HFFc6 (cell line): ENCODE measurements at regions not wholly inside any gene's neighbourhood (a gene's known extent, or its start where the extent isn't known, plus 50 kb on each side); places are given as distances from the start of the nearest gene placed in this dataset.

Experiments
- DNase-seq: peaks from one replicate; pipeline ENCODE4 v3.0.0-alpha.2; 2018
- H3K27ac Mint-ChIP-seq: 2 replicates; pipeline ENCODE4 v1.8.0; 2020; ENCODE audit warnings: mild to moderate bottlenecking, mixed read lengths
- H3K27me3 Mint-ChIP-seq: 2 replicates; pipeline ENCODE4 v1.8.0; 2021; ENCODE audit warnings: mild to moderate bottlenecking, moderate library complexity, mixed read lengths; ENCODE audit not compliant: insufficient read depth
- H3K36me3 Mint-ChIP-seq: 2 replicates; pipeline ENCODE4 v1.8.0; 2021; ENCODE audit warnings: low read depth, mixed read lengths
- H3K4me1 Mint-ChIP-seq: 2 replicates; pipeline ENCODE4 v1.8.0; 2020; ENCODE audit warnings: low read depth, mixed read lengths
- H3K4me3 Mint-ChIP-seq: 2 replicates; pipeline ENCODE4 v1.8.0; 2020; ENCODE audit warnings: mild to moderate bottlenecking, moderate library complexity, mixed read lengths
- H3K9me3 Mint-ChIP-seq: 2 replicates; pipeline ENCODE4 v1.8.0; 2020; ENCODE audit warnings: mild to moderate bottlenecking, mixed read lengths
- CTCF ChIP-seq: fragments of 200-600 bp; sonication (generic); IDR thresholded peaks from 2 replicates; pipeline ENCODE4 v1.5.0; 2021; ENCODE audit warnings: antibody characterized with exemption, mild to moderate bottlenecking

GRCh38 chr1:166703726-166704462, 135.4 kb upstream of the POGK start:
- no peak for DNase-seq
- no peaks in the 10 kb centered on the region for H3K27me3 Mint-ChIP-seq
- no peak overlapping the region for H3K4me3 Mint-ChIP-seq
- H3K36me3 Mint-ChIP-seq = no peaks in the 10 kb centered on the region; the same call in 1 of the 2 replicates
- TF ChIP-seq CTCF = no peak
- peaks cover 6% of the 10 kb centered on the region for H3K9me3 Mint-ChIP-seq
- H3K4me1 Mint-ChIP-seq = no peaks in the 10 kb centered on the region
- H3K27ac Mint-ChIP-seq = no peak overlapping the region

- no peak overlapping the region for H3K27ac Mint-ChIP-seq
- H3K9me3 Mint-ChIP-seq = peaks cover 9% of the 10 kb centered on the region
- no peak overlapping the region for H3K4me3 Mint-ChIP-seq
- no peak for DNase-seq
- no peaks in the 10 kb centered on the region for H3K27me3 Mint-ChIP-seq
- TF ChIP-seq CTCF = no peak
- no peaks in the 10 kb centered on the region; the same call in 1 of the 2 replicates for H3K36me3 Mint-ChIP-seq
- H3K4me1 Mint-ChIP-seq = no peaks in the 10 kb centered on the region
Observed at GRCh38 chr1:166705376-166706289, 133.6 kb upstream of the POGK start.

- no peak for DNase-seq
- H3K27ac Mint-ChIP-seq = no peak overlapping the region
- peaks cover 24% of the 10 kb centered on the region for H3K9me3 Mint-ChIP-seq
- H3K4me3 Mint-ChIP-seq = no peak overlapping the region
- no peak for TF ChIP-seq CTCF
- no peaks in the 10 kb centered on the region for H3K36me3 Mint-ChIP-seq
- H3K4me1 Mint-ChIP-seq = no peaks in the 10 kb centered on the region
- no peaks in the 10 kb centered on the region; the same call in 1 of the 2 replicates for H3K27me3 Mint-ChIP-seq
Observed at GRCh38 chr1:166716620-166717019, 122.7 kb upstream of the POGK start.

GRCh38 chr1:166721145-166721544, 118.1 kb upstream of the POGK start:
- TF ChIP-seq CTCF = no peak
- no peaks in the 10 kb centered on the region for H3K27me3 Mint-ChIP-seq
- H3K4me3 Mint-ChIP-seq = no peak overlapping the region
- H3K9me3 Mint-ChIP-seq = peaks cover 42% of the 10 kb centered on the region
- H3K36me3 Mint-ChIP-seq = no peaks in the 10 kb centered on the region
- H3K27ac Mint-ChIP-seq = no peak overlapping the region
- no peaks in the 10 kb centered on the region for H3K4me1 Mint-ChIP-seq
- DNase-seq = no peak

GRCh38 chr1:166730299-166730888, 108.9 kb upstream of the POGK start:
- Mint-ChIP-seq H3K27me3 (no peaks in the 10 kb centered on the region; the same call in 1 of the 2 replicates), H3K4me3 (no peak overlapping the region), H3K36me3 (0 out of 2 replicates have a peak, but pooled peaks cover 4% of the 10 kb centered on the region), H3K9me3 (peaks cover 67% of the 10 kb centered on the region), H3K27ac (no peak overlapping the region), H3K4me1 (no peaks in the 10 kb centered on the region)
- DNase-seq = peak; percentile 21
- no peak for TF ChIP-seq CTCF
